ENCODE measurements at regions not wholly inside any gene's neighbourhood (a gene's known extent, or its start where the extent isn't known, plus 50 kb on each side); places are given as distances from the start of the nearest gene placed in this dataset.

GRCh38 chr4:24637173-24637572 is 52.8 kb upstream of the DHX15 start:
- 92 to 96% (median 95%) methylated on average over 13 of the region's 13 CpGs for WGBS, 5 donors

GRCh38 chr4:24638396-24638875 is 54.1 kb upstream of the DHX15 start:
- TF ChIP-seq POLR2AphosphoS5 (IDR thresholded peaks at IDR 0.05) (no peak), CTCF (IDR thresholded peaks at IDR 0.05) (no peak)
- intact Hi-C loops (cut with DNase I; ENCODE audit: low total_unique reads) = no loop called here
- Histone ChIP-seq H3K9me3 (no peaks in the 10 kb centered on the region), H3K27ac (no peak overlapping the region), H3K4me3 (no peak overlapping the region), H3K36me3 (no peaks in the 10 kb centered on the region), H3K27me3 (no peaks in the 10 kb centered on the region), H3K4me1 (peaks cover 0 to 3% (median 0%) of the 10 kb centered on the region in 4 donors)
- DNase-seq = no peak
- WGBS, 5 donors = 91 to 100% (median 97%) methylated on average over 1 of the region's 1 CpG

More at GRCh38 chr4:24637173-24637572, 52.8 kb upstream of the DHX15 start:
- intact Hi-C loops (cut with DNase I; ENCODE audit: low total_unique reads) = no loop called here
- no peaks in the 10 kb centered on the region for H3K27me3 ChIP-seq
- H3K27ac ChIP-seq = no peak overlapping the region
- H3K9me3 ChIP-seq = no peaks in the 10 kb centered on the region
- H3K4me3 ChIP-seq = no peak overlapping the region
- H3K4me1 ChIP-seq = no peaks in the 10 kb centered on the region
- no peak for TF ChIP-seq POLR2AphosphoS5 (IDR thresholded peaks at IDR 0.05)
- no peak for TF ChIP-seq POLR2A (IDR thresholded peaks at IDR 0.05)
- TF ChIP-seq CTCF (IDR thresholded peaks at IDR 0.05) = no peak
- no peak for TF ChIP-seq EP300 (IDR thresholded peaks at IDR 0.05)
- DNase-seq = no peak
- H3K36me3 ChIP-seq = no peaks in the 10 kb centered on the region

- H3K27ac ChIP-seq = no peak overlapping the region
- no peak for DNase-seq
- TF ChIP-seq POLR2A (IDR thresholded peaks at IDR 0.05) = no peak
- no peak for TF ChIP-seq EP300 (IDR thresholded peaks at IDR 0.05)
- TF ChIP-seq CTCF (IDR thresholded peaks at IDR 0.05) = no peak
- TF ChIP-seq POLR2AphosphoS5 (IDR thresholded peaks at IDR 0.05) = no peak
- 80 to 92% (median 85%) methylated on average over 5 of the region's 5 CpGs for WGBS, 5 donors
- H3K27me3 ChIP-seq = no peaks in the 10 kb centered on the region
- no peak overlapping the region for H3K4me3 ChIP-seq
- peaks cover 0 to 5% (median 0%) of the 10 kb centered on the region in 4 donors for H3K4me1 ChIP-seq
- H3K36me3 ChIP-seq = no peaks in the 10 kb centered on the region
- no peaks in the 10 kb centered on the region for H3K9me3 ChIP-seq
- intact Hi-C loops (cut with DNase I; ENCODE audit: low total_unique reads) = no loop called here
Observed at GRCh38 chr4:24639714-24640113, 55.4 kb upstream of the DHX15 start.

GRCh38 chr4:24640366-24640765 is 56.0 kb upstream of the DHX15 start:
- intact Hi-C loops (cut with DNase I; ENCODE audit: low total_unique reads) = no loop called here
- no peak overlapping the region for H3K27ac ChIP-seq
- peaks cover 0 to 9% (median 6%) of the 10 kb centered on the region in 4 donors for H3K4me1 ChIP-seq
- H3K27me3 ChIP-seq = no peaks in the 10 kb centered on the region
- TF ChIP-seq EP300 (IDR thresholded peaks at IDR 0.05) (no peak), POLR2A (IDR thresholded peaks at IDR 0.05) (no peak), POLR2AphosphoS5 (IDR thresholded peaks at IDR 0.05) (no peak), CTCF (IDR thresholded peaks at IDR 0.05) (no peak)
- 65 to 78% (median 72%) methylated on average over 7 of the region's 7 CpGs for WGBS, 5 donors
- H3K9me3 ChIP-seq = no peaks in the 10 kb centered on the region
- H3K4me3 ChIP-seq = no peak overlapping the region
- no peaks in the 10 kb centered on the region for H3K36me3 ChIP-seq
- DNase-seq = no peak
